ENCODE measurements at regions not wholly inside any gene's neighbourhood (a gene's known extent, or its start where the extent isn't known, plus 50 kb on each side); places are given as distances from the start of the nearest gene placed in this dataset.

GRCh38 chr4:137067735-137068134 is 464.6 kb downstream of the PCDH18 start:
- Histone ChIP-seq H3K36me3 (ENCODE audit: control insufficient read depth in 2 of 2, insufficient read depth in 2 of 2, low read length in 1 of 2) (no peaks in the 10 kb centered on the region), H3K4me1 (ENCODE audit: control insufficient read depth, insufficient read depth, low read length) (no peaks in the 10 kb centered on the region), H4K20me1 (ENCODE audit: control insufficient read depth, insufficient read depth) (no peaks in the 10 kb centered on the region), H3K9ac (ENCODE audit: control insufficient read depth, insufficient read depth, low read length) (no peak overlapping the region), H3K27me3 (replicated peaks in 1 of 2; ENCODE audit: control insufficient read depth in 2 of 2, insufficient read depth in 2 of 2, low read length in 1 of 2) (no peaks in the 10 kb centered on the region), H3K27ac (ENCODE audit: control insufficient read depth, insufficient read depth) (no peak overlapping the region), H3K79me2 (ENCODE audit: control insufficient read depth, insufficient read depth, low read length) (no peaks in the 10 kb centered on the region), H3K9me3 (replicated peaks; ENCODE audit: control insufficient read depth, insufficient read depth, low read length) (no peaks in the 10 kb centered on the region), H3K4me3 (no peak overlapping the region), H2AFZ (ENCODE audit: control insufficient read depth, low read depth, low read length) (no peak overlapping the region), H3K4me2 (ENCODE audit: control insufficient read depth, insufficient read depth) (no peak overlapping the region)
- intact Hi-C loops (cut with micrococcal nuclease; ENCODE audit: unreplicated experiment) (no loop called here), in situ Hi-C loops (cut with MboI) (no loop called here)
- ATAC-seq (no peak), DNase-seq (ENCODE audit: low read depth, low spot score) (no peak), FAIRE-seq (no peak)
- SMC1A ChIA-PET (ENCODE audit: uncharacterized antibody, unreplicated experiment), result interaction anchor here (0.9 to 1.3 kb wide), 2 partner anchors 11 to 28 kb away, joined by 3 to 4 read pairs; no protein-coding TSS in a partner anchor
- CTCF ChIA-PET, result no interaction called here
- RAD21 ChIA-PET (ENCODE audit: unreplicated experiment), result no interaction called here
- POLR2A ChIA-PET, result no interaction called here
- no TSS peak for BruUV-seq (replicated peaks)
- 0% methylated on average over 1 of the region's 1 CpG for WGBS (ENCODE audit: insufficient coverage, insufficient replicate concordance, low lambda C conversion rate, missing lambda C conversion rate)
- TF ChIP-seq ZBTB11 (CRISPR knock-in tag; IDR thresholded peaks at IDR 0.05) (no peak), SUZ12 (IDR thresholded peaks at IDR 0.05; ENCODE audit: unreplicated experiment) (no peak), MEF2B (IDR thresholded peaks at IDR 0.05; ENCODE audit: partially characterized antibody, poor library complexity, severe bottlenecking) (no peak), ZSCAN29 (IDR thresholded peaks at IDR 0.05) (no peak), ZNF384 (IDR thresholded peaks at IDR 0.05; ENCODE audit: borderline replicate concordance, low read depth, low read length) (no peak), SIN3A (IDR thresholded peaks at IDR 0.05; ENCODE audit: low read depth, low read length) (no peak), PKNOX1 (IDR thresholded peaks at IDR 0.05) (no peak), YBX1 (IDR thresholded peaks at IDR 0.05) (no peak), ZNF24 (IDR thresholded peaks at IDR 0.05) (no peak), ESRRA (IDR thresholded peaks at IDR 0.05; ENCODE audit: low read length) (no peak)
- TF ChIP-seq, protein P1, sequence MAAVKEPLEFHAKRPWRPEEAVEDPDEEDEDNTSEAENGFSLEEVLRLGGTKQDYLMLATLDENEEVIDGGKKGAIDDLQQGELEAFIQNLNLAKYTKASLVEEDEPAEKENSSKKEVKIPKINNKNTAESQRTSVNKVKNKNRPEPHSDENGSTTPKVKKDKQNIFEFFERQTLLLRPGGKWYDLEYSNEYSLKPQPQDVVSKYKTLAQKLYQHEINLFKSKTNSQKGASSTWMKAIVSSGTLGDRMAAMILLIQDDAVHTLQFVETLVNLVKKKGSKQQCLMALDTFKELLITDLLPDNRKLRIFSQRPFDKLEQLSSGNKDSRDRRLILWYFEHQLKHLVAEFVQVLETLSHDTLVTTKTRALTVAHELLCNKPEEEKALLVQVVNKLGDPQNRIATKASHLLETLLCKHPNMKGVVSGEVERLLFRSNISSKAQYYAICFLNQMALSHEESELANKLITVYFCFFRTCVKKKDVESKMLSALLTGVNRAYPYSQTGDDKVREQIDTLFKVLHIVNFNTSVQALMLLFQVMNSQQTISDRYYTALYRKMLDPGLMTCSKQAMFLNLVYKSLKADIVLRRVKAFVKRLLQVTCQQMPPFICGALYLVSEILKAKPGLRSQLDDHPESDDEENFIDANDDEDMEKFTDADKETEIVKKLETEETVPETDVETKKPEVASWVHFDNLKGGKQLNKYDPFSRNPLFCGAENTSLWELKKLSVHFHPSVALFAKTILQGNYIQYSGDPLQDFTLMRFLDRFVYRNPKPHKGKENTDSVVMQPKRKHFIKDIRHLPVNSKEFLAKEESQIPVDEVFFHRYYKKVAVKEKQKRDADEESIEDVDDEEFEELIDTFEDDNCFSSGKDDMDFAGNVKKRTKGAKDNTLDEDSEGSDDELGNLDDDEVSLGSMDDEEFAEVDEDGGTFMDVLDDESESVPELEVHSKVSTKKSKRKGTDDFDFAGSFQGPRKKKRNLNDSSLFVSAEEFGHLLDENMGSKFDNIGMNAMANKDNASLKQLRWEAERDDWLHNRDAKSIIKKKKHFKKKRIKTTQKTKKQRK (IDR thresholded peaks at IDR 0.05; ENCODE audit: low read depth, low read length), result no peak
- TF ChIP-seq, protein P2, sequence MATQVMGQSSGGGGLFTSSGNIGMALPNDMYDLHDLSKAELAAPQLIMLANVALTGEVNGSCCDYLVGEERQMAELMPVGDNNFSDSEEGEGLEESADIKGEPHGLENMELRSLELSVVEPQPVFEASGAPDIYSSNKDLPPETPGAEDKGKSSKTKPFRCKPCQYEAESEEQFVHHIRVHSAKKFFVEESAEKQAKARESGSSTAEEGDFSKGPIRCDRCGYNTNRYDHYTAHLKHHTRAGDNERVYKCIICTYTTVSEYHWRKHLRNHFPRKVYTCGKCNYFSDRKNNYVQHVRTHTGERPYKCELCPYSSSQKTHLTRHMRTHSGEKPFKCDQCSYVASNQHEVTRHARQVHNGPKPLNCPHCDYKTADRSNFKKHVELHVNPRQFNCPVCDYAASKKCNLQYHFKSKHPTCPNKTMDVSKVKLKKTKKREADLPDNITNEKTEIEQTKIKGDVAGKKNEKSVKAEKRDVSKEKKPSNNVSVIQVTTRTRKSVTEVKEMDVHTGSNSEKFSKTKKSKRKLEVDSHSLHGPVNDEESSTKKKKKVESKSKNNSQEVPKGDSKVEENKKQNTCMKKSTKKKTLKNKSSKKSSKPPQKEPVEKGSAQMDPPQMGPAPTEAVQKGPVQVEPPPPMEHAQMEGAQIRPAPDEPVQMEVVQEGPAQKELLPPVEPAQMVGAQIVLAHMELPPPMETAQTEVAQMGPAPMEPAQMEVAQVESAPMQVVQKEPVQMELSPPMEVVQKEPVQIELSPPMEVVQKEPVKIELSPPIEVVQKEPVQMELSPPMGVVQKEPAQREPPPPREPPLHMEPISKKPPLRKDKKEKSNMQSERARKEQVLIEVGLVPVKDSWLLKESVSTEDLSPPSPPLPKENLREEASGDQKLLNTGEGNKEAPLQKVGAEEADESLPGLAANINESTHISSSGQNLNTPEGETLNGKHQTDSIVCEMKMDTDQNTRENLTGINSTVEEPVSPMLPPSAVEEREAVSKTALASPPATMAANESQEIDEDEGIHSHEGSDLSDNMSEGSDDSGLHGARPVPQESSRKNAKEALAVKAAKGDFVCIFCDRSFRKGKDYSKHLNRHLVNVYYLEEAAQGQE (IDR thresholded peaks at IDR 0.05; ENCODE audit: low read depth, low read length), result no peak
- TF ChIP-seq, protein P3, sequence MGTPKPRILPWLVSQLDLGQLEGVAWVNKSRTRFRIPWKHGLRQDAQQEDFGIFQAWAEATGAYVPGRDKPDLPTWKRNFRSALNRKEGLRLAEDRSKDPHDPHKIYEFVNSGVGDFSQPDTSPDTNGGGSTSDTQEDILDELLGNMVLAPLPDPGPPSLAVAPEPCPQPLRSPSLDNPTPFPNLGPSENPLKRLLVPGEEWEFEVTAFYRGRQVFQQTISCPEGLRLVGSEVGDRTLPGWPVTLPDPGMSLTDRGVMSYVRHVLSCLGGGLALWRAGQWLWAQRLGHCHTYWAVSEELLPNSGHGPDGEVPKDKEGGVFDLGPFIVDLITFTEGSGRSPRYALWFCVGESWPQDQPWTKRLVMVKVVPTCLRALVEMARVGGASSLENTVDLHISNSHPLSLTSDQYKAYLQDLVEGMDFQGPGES (IDR thresholded peaks at IDR 0.05), result no peak
